Testis (tissue), 2 donors: ENCODE measurements at regions not wholly inside any gene's neighbourhood (a gene's known extent, or its start where the extent isn't known, plus 50 kb on each side); places are given as distances from the start of the nearest gene placed in this dataset.

ENCODE experiments used
- DNase-seq: peaks from one replicate; pipeline ENCODE4 v3.0.0-alpha.2; 2019
- H3K27ac ChIP-seq, 2 donors: fragments of 200-600 bp; sonication (generic); one replicate each; pipeline ENCODE4 v1.5.1; 2019
- H3K27me3 ChIP-seq: fragments of 200-600 bp; sonication (generic); one replicate; pipeline ENCODE4 v1.5.1; 2019
- H3K36me3 ChIP-seq: fragments of 200-600 bp; sonication (generic); one replicate; pipeline ENCODE4 v1.5.1; 2017; ENCODE audit warnings: low read depth; ENCODE audit errors: missing control alignments
- H3K4me1 ChIP-seq: fragments of 200-600 bp; sonication (generic); one replicate; pipeline ENCODE4 v1.5.1; 2019
- H3K4me3 ChIP-seq, 2 donors: fragments of 200-600 bp; sonication (generic); one replicate each; pipeline ENCODE4 v1.5.1; 2017 to 2019
- H3K9me3 ChIP-seq: fragments of 200-600 bp; sonication (generic); one replicate; pipeline ENCODE4 v1.5.1; 2017
- CTCF ChIP-seq, 3 experiments: fragments of 450-650 bp in 2 of 3; fragments of 200-600 bp in 1 of 3; sonication (generic) in 1 of 3; IDR thresholded peaks; one replicate each; pipeline ENCODE4 v1.5.1; 2016 to 2019; ENCODE audit warnings: antibody characterized with exemption in 3 of 3, mild to moderate bottlenecking in 2 of 3, moderate library complexity in 1 of 3
- POLR2A ChIP-seq: fragments of 450-650 bp; IDR thresholded peaks from one replicate; pipeline ENCODE4 v1.6.1; 2017; ENCODE audit warnings: antibody characterized with exemption, mild to moderate bottlenecking, moderate library complexity
- WGBS, 2 donors: methylation state at CpG; one replicate each; pipeline ENCODE4 v1.1.5; 2018; 5-methylcytosine and 5-hydroxymethylcytosine counted together
- intact Hi-C: fragments of 100-400 bp; cut with DNase I; formaldehyde crosslinking; loops from one replicate; pipeline ENCODE4 v1.15.1; 2023; ENCODE audit warnings: low total_unique reads

GRCh38 chrX:39823424-39823823 is 274.3 kb downstream of the BCOR start:
- no peak overlapping the region for H3K4me3 ChIP-seq
- intact Hi-C loops, result no loop called here
- WGBS, 2 donors, result 100% methylated on average over 1 of the region's 1 CpG; no CpG with 5 or more reads in 1 of the 2 donors

GRCh38 chrX:39823854-39824253 is 273.9 kb downstream of the BCOR start:
- Histone ChIP-seq H3K36me3 (no peaks in the 10 kb centered on the region), H3K27me3 (no peaks in the 10 kb centered on the region), H3K9me3 (no peaks in the 10 kb centered on the region), H3K4me3 (no peak overlapping the region), H3K4me1 (no peaks in the 10 kb centered on the region), H3K27ac (no peak overlapping the region)
- 60 to 100% methylated on average over 1 to 2 of the region's 2 CpGs for WGBS, 2 donors
- no peak for TF ChIP-seq POLR2A
- no peak for TF ChIP-seq CTCF (IDR thresholded peaks at IDR 0.05)
- no peak for DNase-seq
- intact Hi-C loops, result no loop called here

More at GRCh38 chrX:39823424-39823823, 274.3 kb downstream of the BCOR start:
- Histone ChIP-seq H3K36me3 (no peaks in the 10 kb centered on the region), H3K4me1 (no peaks in the 10 kb centered on the region), H3K9me3 (no peaks in the 10 kb centered on the region), H3K27ac (no peak overlapping the region), H3K27me3 (no peaks in the 10 kb centered on the region)
- DNase-seq, result no peak
- TF ChIP-seq CTCF (IDR thresholded peaks at IDR 0.05), result no peak
- no peak for TF ChIP-seq POLR2A

GRCh38 chrX:39826813-39827543 is 270.8 kb downstream of the BCOR start:
- Histone ChIP-seq H3K27ac (no peak overlapping the region), H3K9me3 (no peaks in the 10 kb centered on the region), H3K4me1 (no peaks in the 10 kb centered on the region), H3K36me3 (no peaks in the 10 kb centered on the region), H3K4me3 (no peak overlapping the region), H3K27me3 (no peaks in the 10 kb centered on the region)
- intact Hi-C loops, result no loop called here
- no peak for DNase-seq
- 87 to 92% methylated on average over 3 to 13 of the region's 14 CpGs for WGBS, 2 donors
- no peak for TF ChIP-seq POLR2A
- no peak for TF ChIP-seq CTCF (IDR thresholded peaks at IDR 0.05)

- TF ChIP-seq POLR2A (no peak), CTCF (IDR thresholded peaks at IDR 0.05) (no peak)
- intact Hi-C loops, result no loop called here
- WGBS, 2 donors, result 93 to 98% methylated on average over 8 to 13 of the region's 14 CpGs
Observed at GRCh38 chrX:39827951-39828350, 269.8 kb downstream of the BCOR start.

GRCh38 chrX:39828971-39829370 is 268.8 kb downstream of the BCOR start:
- H3K36me3 ChIP-seq, result no peaks in the 10 kb centered on the region
- DNase-seq, result no peak
- TF ChIP-seq CTCF (IDR thresholded peaks at IDR 0.05) (no peak), POLR2A (no peak)
- H3K4me1 ChIP-seq, result no peaks in the 10 kb centered on the region
- no peak overlapping the region for H3K4me3 ChIP-seq
- H3K27ac ChIP-seq, result no peak overlapping the region
- intact Hi-C loops, result no loop called here
- H3K27me3 ChIP-seq, result no peaks in the 10 kb centered on the region
- no peaks in the 10 kb centered on the region for H3K9me3 ChIP-seq

More at GRCh38 chrX:39827951-39828350, 269.8 kb downstream of the BCOR start:
- H3K9me3 ChIP-seq, result no peaks in the 10 kb centered on the region
- no peaks in the 10 kb centered on the region for H3K4me1 ChIP-seq
- DNase-seq, result no peak
- H3K4me3 ChIP-seq, result no peak overlapping the region
- no peaks in the 10 kb centered on the region for H3K36me3 ChIP-seq
- no peaks in the 10 kb centered on the region for H3K27me3 ChIP-seq
- no peak overlapping the region for H3K27ac ChIP-seq
